AML-193 (cell line): ENCODE measurements at regions not wholly inside any gene's neighbourhood (a gene's known extent, or its start where the extent isn't known, plus 50 kb on each side); places are given as distances from the start of the nearest gene placed in this dataset.
"Not testable (repeated sequence)": the region's sequence is repeated elsewhere in the genome, so short reads cannot be mapped to it uniquely, and the experiment has no call there.

Experiments
- DNase-seq, 2 experiments: peaks; one replicate each; lab custom pipeline; 2025; lab: John Stamatoyannopoulos, UW

GRCh38 chr22:48515571-48516200 lies 1312.0 kb downstream of the BRD1 start:
- no peak for DNase-seq

DNA sequence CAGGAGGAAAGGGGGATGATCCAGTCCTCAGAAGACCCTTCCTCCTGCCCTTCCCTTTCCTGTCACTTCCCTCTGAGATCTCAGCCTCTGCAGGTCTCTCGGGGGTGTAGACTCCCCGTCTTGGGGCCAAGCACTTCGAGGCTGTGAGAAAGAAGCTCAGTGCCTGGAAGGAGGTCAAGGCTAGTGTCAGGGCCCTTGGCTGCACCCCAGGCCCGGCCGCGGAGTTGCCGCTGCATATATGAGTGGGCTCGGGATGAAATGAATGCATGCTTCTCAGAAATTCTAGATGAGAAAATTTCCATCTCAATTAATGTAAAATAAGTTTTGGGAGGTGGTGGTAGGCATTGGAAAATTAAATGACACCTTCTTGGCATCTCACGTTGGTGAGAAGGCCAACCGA lies 1313.7 kb downstream of the BRD1 start:
- no peak for DNase-seq

- no peak for DNase-seq
Measured at GRCh38 chr22:48513446-48513845, 1314.2 kb downstream of the BRD1 start.

DNA sequence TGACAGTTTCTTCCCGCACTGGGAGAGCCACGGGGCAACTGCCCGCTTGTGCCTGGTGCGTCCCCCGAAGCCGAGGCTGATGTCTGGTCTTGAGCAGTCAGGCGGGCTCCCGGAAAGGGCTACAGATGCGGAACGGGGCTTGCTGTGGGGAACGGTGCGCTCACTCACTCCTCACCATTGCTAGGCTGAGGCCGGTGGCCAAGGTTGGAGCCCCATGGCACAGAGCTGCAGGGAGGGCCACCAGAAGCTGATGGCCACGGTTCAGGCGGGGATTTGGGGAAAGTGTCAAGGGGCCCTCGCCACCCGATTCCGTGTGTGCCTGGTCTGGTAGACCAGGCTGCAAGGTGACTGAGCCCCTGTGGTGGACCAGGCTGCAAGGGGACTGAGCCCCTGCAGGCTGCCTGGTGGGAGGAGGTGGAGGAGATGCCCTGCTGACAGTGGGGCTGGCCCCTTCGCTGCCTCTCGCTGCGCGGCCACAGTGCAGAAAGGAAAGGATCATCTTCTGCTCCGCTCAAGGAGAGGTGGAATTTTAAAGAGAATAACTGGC lies 1315.8 kb downstream of the BRD1 start:
- no peak for DNase-seq

DNA sequence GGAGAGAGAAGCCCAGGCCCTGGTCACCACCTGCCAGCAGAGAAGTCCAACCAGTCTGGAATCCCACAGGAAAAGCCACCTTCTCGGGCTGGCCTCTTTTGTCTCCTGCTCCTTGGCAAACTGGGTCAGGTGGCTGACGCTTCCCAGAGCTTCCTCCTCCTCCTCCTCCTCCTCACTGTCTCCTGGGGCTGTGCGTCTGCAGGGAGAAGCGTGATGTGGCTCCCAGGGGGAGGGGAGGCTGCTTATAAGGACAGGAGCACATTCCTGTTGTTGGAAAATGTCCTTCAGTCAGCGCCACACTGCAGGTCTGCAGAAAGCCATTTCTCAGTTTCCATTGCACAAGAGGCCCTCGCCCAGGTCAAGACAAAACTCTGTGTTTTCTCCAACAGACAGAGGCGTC lies 1316.5 kb downstream of the BRD1 start:
- no peak for DNase-seq

DNA sequence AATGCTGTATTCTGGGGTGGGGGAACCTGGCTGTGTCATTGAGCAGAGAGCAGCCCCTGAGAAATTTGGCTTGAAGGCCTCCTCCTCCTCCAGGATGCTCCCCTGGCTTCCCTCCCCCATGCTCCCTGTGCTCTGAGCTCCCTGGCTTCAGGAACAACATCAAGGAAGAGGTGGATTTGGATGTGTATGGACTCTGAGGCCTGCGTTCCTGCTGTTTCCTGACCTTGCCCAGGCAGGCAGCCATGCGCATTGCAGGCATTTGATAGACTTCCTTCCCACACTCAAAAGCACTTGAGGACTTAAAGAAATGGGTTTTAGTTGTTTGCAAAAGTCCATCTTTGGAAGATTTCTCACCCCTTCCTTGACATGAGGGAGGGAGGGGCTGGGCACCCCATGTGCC lies 1317.1 kb downstream of the BRD1 start:
- no peak for DNase-seq

- no peak for DNase-seq
Measured at GRCh38 chr22:48507595-48508350, 1319.9 kb downstream of the BRD1 start.

DNA sequence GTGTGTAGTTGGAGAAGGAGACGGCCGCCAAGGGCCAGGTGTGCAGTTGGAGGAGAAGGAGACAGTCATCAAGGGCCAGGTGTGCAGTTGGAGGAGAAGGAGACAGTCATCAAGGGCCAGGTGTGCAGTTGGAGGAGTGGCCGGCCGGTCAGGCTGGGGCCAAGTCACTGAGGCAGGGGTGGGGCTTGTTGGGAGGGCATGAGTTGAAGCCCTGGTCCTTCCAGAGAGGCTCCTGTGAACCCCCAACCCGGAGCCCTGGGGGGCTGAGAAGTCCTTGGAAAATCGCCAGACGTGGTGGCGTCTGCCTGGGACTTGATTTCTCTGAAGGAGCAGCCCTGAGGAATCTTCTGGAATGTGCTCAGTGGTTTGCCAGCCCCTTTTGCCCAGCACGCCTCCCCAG lies 1320.5 kb downstream of the BRD1 start:
- no peak for DNase-seq

DNA sequence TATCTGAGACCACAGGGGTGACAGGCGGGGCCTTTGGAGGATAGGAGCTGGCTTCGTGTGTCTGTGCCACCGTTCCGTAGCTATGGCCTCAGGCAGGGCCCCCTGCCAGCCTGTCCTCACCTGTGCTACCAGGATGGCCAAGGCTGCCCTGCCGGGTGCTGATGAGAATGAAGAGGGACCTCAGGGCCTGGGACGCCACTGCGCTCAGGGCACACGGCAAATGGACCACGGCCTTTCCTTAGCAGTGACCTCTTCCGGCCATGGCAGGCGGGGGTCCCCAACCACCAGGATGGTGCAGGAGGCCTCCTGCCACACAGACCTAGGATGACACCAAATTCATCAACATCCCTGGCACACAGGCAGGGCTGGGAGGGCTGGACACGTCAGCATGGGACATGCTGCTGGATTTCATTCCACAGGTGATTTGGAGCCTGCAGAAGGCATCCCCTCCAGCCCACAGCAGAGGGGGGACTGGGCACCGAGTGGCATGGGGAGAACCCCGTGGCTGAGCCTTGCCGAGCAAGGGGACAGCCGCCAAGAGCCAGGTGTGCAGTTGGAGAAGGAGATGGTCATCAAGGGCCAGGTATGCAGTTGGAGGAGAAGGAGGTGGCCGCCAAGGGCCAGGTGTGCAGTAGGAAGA lies 1321.0 kb downstream of the BRD1 start:
- DNase-seq, result no peak

DNA sequence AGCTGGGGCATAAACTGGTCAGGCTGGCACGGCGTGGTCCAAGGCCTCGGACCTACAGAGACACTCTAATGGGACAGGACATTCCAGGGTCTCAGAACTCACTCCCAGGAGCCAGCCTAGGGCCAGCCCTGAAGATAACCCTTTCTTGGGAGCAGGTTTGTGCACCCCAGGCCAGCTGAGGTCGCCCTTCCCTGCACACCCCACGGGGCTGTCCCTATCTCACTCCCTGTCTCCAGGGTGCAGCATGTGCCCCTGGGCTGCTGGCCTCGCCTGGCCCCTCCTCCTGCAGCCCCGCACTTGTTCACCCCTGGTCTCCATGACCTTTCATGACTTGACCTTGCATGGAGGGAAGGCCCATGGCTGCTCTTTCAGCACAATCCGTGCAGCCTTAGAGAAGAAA lies 1321.8 kb downstream of the BRD1 start:
- no peak for DNase-seq

DNA sequence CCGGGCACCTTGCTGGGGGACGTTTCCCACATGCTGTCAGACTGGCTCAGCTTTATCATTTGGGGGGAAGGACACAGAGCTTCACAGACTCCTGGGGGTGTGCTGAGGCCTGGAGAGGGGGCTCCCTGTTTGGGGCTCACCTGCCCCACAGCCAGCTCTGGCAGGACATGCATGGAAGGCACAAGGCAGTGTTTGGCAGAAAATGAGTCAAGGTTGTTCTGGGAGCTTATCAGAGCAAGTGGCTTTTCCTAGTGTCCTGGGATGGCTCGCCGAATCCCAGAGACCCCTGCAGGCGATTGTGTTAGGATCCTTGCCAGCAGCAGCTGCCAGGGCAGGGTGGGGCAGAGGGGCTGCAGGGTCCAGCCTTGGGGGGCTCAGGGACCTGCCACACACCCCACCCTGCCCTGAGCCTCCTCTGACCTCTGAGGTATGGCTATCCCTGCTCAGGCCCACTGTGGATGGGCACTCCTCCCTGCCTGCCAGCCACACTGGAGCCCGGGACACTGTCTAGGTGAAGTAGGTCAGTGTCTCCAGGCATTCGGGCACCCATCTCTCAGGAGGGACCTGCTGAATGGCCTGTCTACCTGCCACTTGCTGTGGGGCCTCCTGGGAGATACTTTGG lies 1323.0 kb downstream of the BRD1 start:
- no peak for DNase-seq

GRCh38 chr22:48503876-48504275 lies 1323.8 kb downstream of the BRD1 start:
- no peak for DNase-seq

GRCh38 chr22:48503035-48503625 lies 1324.5 kb downstream of the BRD1 start:
- DNase-seq, result no peak

DNA sequence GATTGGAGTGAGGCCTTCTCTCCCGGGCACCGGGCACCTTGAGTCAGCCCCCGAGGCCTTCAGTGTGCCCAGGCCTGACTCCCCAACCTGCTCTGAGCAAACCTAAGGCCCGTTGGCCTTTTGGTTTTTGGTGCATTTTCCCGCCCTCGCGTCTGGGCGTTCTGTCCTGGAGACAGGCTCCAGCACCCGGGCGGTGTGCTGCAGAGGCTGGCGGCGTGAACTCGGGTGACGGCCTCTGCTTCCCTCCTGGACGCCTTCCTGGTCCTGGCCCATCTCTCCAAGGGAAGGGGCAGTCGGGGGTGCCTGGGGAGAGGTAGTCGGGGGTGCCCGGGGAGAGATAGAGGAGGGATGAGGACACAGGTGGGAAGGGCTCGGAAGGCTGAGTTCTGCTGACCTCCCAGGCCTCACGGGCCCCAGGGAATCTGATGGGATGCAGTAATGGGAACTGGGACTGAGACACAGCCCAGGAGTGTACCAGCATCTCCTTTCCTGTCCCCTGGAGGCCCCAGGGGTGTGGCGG lies 1326.4 kb downstream of the BRD1 start:
- DNase-seq, result no peak

GRCh38 chr22:48500471-48501230 lies 1327.0 kb downstream of the BRD1 start:
- no peak for DNase-seq

DNA sequence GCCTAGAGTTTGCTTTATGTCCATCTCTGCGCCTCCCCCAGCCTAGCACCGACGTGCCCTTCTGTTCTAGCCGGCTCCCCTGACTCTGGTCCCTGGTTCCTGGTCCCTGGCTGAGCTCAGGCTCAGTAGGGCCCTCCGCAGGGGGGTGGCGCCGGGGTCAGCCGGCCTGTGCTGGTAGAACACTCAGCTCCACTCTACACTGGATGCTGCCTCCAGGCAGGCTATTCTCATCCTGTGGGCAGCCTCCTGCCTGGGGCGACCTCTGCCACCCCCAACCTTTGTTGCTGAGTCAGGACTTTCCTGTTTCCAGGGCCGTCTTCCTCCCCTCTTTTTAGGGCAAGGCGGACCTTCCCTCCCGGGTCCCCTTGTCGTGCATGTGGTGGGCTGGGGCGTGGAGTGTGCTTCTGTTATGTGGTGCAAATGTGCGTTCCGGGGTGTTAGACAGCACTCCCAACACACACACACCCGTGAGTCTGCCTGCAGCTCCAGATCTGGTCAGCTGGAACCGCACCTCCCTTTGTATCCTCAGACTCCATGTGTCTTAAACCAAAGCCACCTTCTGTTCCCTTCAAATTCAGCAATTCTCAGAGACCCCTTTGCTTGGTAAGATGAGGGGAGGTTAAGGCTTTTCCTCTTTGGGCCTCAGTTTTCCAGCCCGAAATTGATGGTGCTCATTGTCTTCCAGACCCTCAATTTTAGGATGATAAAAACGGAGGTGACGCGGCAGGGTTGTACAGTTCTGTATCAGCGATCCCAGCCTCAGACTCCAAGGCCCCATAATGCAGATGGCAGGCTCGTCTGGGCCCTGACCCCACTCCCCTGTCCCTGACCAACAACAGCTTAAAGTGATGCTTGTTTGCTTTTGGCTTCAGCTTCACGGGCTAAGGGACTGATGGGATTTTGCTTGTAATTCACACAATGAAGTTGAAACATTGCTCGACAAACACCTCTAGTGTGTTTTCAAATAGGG lies 1327.9 kb downstream of the BRD1 start:
- DNase-seq, result no peak

- DNase-seq, result no peak
Measured at GRCh38 chr22:48498526-48499331, 1328.9 kb downstream of the BRD1 start.

GRCh38 chr22:48497743-48498520 lies 1329.7 kb downstream of the BRD1 start:
- DNase-seq, result not testable (repeated sequence)
